Osteocyte (in vitro differentiated cells): ENCODE measurements at regions not wholly inside any gene's neighbourhood (a gene's known extent, or its start where the extent isn't known, plus 50 kb on each side); places are given as distances from the start of the nearest gene placed in this dataset.

ENCODE experiments used
- DNase-seq: peaks from one replicate; pipeline ENCODE4 v3.0.0; 2021; ENCODE audit warnings: mixed read lengths; ENCODE audit not compliant: unreplicated experiment; ENCODE audit errors: extremely low spot score
- H3K27ac Mint-ChIP-seq: one replicate; pipeline ENCODE4 v1.8.0; 2021; ENCODE audit warnings: mild to moderate bottlenecking, mixed read lengths; ENCODE audit not compliant: unreplicated experiment
- H3K27me3 Mint-ChIP-seq: one replicate; pipeline ENCODE4 v1.8.0; 2021; ENCODE audit warnings: mixed read lengths; ENCODE audit not compliant: unreplicated experiment
- H3K36me3 Mint-ChIP-seq: one replicate; pipeline ENCODE4 v1.8.0; 2021; ENCODE audit warnings: mixed read lengths; ENCODE audit not compliant: unreplicated experiment
- H3K4me1 Mint-ChIP-seq: one replicate; pipeline ENCODE4 v1.8.0; 2021; ENCODE audit warnings: mixed read lengths; ENCODE audit not compliant: unreplicated experiment
- H3K4me3 Mint-ChIP-seq: one replicate; pipeline ENCODE4 v1.8.0; 2021; ENCODE audit warnings: mild to moderate bottlenecking, moderate library complexity, mixed read lengths; ENCODE audit not compliant: unreplicated experiment
- H3K9me3 Mint-ChIP-seq: one replicate; pipeline ENCODE4 v1.8.0; 2021; ENCODE audit warnings: mixed read lengths; ENCODE audit not compliant: unreplicated experiment
- CTCF ChIP-seq: fragments of 200-600 bp; sonication (generic); IDR thresholded peaks from 2 replicates; pipeline ENCODE4 v1.5.0; 2021; ENCODE audit warnings: antibody characterized with exemption, mild to moderate bottlenecking, moderate library complexity

- Mint-ChIP-seq H3K27me3 (peaks cover 42% of the 10 kb centered on the region), H3K9me3 (no peaks in the 10 kb centered on the region), H3K36me3 (no peaks in the 10 kb centered on the region), H3K27ac (no peak overlapping the region), H3K4me3 (no peak overlapping the region), H3K4me1 (peaks cover 13% of the 10 kb centered on the region)
- TF ChIP-seq CTCF: no peak
- peak; percentile 53 for DNase-seq
Observed at GRCh38 chr5:171628633-171628974, 157.0 kb upstream of the SMIM23 start.

GRCh38 chr5:171629221-171629620 lies 156.4 kb upstream of the SMIM23 start:
- peaks cover 13% of the 10 kb centered on the region for H3K4me1 Mint-ChIP-seq
- H3K9me3 Mint-ChIP-seq: no peaks in the 10 kb centered on the region
- H3K36me3 Mint-ChIP-seq: no peaks in the 10 kb centered on the region
- TF ChIP-seq CTCF: no peak
- peaks cover 39% of the 10 kb centered on the region for H3K27me3 Mint-ChIP-seq
- H3K27ac Mint-ChIP-seq: no peak overlapping the region
- peak; percentile 66 for DNase-seq
- no peak overlapping the region for H3K4me3 Mint-ChIP-seq

- peak; percentile 67 for TF ChIP-seq CTCF
- Mint-ChIP-seq H3K4me1 (peaks cover 13% of the 10 kb centered on the region), H3K4me3 (peak overlapping the region; percentile 61), H3K36me3 (no peaks in the 10 kb centered on the region), H3K27ac (no peak overlapping the region), H3K27me3 (peaks cover 36% of the 10 kb centered on the region), H3K9me3 (no peaks in the 10 kb centered on the region)
- peak; percentile 85 for DNase-seq
Observed at GRCh38 chr5:171629628-171630349, 155.8 kb upstream of the SMIM23 start.

GRCh38 chr5:171630350-171631065 lies 155.1 kb upstream of the SMIM23 start:
- Mint-ChIP-seq H3K4me1 (peaks cover 13% of the 10 kb centered on the region), H3K36me3 (no peaks in the 10 kb centered on the region), H3K27me3 (peaks cover 35% of the 10 kb centered on the region), H3K9me3 (no peaks in the 10 kb centered on the region), H3K4me3 (peak overlapping the region; percentile 61), H3K27ac (no peak overlapping the region)
- TF ChIP-seq CTCF: no peak
- DNase-seq: no peak

- H3K9me3 Mint-ChIP-seq: no peaks in the 10 kb centered on the region
- H3K27ac Mint-ChIP-seq: no peak overlapping the region
- H3K4me1 Mint-ChIP-seq: peaks cover 13% of the 10 kb centered on the region
- H3K27me3 Mint-ChIP-seq: peaks cover 17% of the 10 kb centered on the region
- no peak for DNase-seq
- TF ChIP-seq CTCF: no peak
- no peaks in the 10 kb centered on the region for H3K36me3 Mint-ChIP-seq
- no peak overlapping the region for H3K4me3 Mint-ChIP-seq
Observed at GRCh38 chr5:171632616-171633015, 153.0 kb upstream of the SMIM23 start.
